ENCODE measurements at regions not wholly inside any gene's neighbourhood (a gene's known extent, or its start where the extent isn't known, plus 50 kb on each side); places are given as distances from the start of the nearest gene placed in this dataset.

- Histone ChIP-seq H3K79me2 (ENCODE audit: insufficient read depth, low read length) (no peaks in the 10 kb centered on the region), H2AFZ (ENCODE audit: low read depth, low read length, poor library complexity, severe bottlenecking) (no peak overlapping the region), H3K4me3 (replicated peaks in 1 of 2; ENCODE audit: low read depth in 1 of 2, low read length in 2 of 2) (no peak overlapping the region), H3K9me3 (ENCODE audit: control insufficient read depth in 1 of 2, insufficient read depth in 1 of 2, low read depth in 1 of 2, low read length in 2 of 2) (peaks cover 7 to 10% of the 10 kb centered on the region in 2 experiments; a peak in 2 of 4 replicates), H3K9ac (ENCODE audit: low read length) (no peak overlapping the region), H3K4me1 (ENCODE audit: control insufficient read depth in 1 of 2, insufficient read depth in 2 of 2, low read length in 2 of 2) (no peaks in the 10 kb centered on the region), H4K20me1 (ENCODE audit: insufficient read depth) (no peaks in the 10 kb centered on the region), H3K36me3 (ENCODE audit: control insufficient read depth in 1 of 2, insufficient read depth in 2 of 2, low read length in 2 of 2) (no peaks in the 10 kb centered on the region), H3K27ac (ENCODE audit: low read depth, low read length) (no peak overlapping the region), H3K4me2 (ENCODE audit: low read length) (no peak overlapping the region), H3K9me2 (ENCODE audit: insufficient read depth) (no peaks in the 10 kb centered on the region), H3K27me3 (ENCODE audit: insufficient read depth, low read length) (no peaks in the 10 kb centered on the region)
- ChIA-PET RAD21 (ENCODE audit: low non-redundant PET in 1 of 2, low total read pairs in 2 of 2, uncharacterized antibody in 2 of 2, unreplicated experiment in 2 of 2) (no interaction called here), POLR2A (no interaction called here), CTCF (no interaction called here)
- no TSS peak for BruUV-seq (replicated peaks)
- intact Hi-C loops (cut with micrococcal nuclease) = no loop called here
- no peak for DNase-seq (ENCODE audit: low read depth, low spot score)
- ATAC-seq = no peak
- TF ChIP-seq TCF7L2 (IDR thresholded peaks at IDR 0.05; ENCODE audit: borderline replicate concordance, extremely low read depth, insufficient read depth, insufficient read length) = no peak
- no peak for TF ChIP-seq CBX3 (IDR thresholded peaks at IDR 0.05; ENCODE audit: low read depth)
- no peak for TF ChIP-seq SP1 (IDR thresholded peaks at IDR 0.05; ENCODE audit: low read depth)
- TF ChIP-seq ZFX (IDR thresholded peaks at IDR 0.05) = no peak
- no peak for TF ChIP-seq ELF1 (IDR thresholded peaks at IDR 0.05; ENCODE audit: borderline replicate concordance, low read depth)
- no peak for TF ChIP-seq MAX (IDR thresholded peaks at IDR 0.05)
- no peak for TF ChIP-seq EZH2 (IDR thresholded peaks at IDR 0.05)
- no peak for TF ChIP-seq EGR1 (IDR thresholded peaks at IDR 0.05; ENCODE audit: low read depth)
- TF ChIP-seq SIN3A (IDR thresholded peaks at IDR 0.05; ENCODE audit: low read depth) = no peak
- no peak for TF ChIP-seq POLR2AphosphoS5 (IDR thresholded peaks at IDR 0.05; ENCODE audit: low read depth, low read length)
- TF ChIP-seq EZH2phosphoT487 (IDR thresholded peaks at IDR 0.05; ENCODE audit: borderline replicate concordance) = no peak
- no peak for TF ChIP-seq ZNF274 (IDR thresholded peaks at IDR 0.05; ENCODE audit: low read depth, low read length)
- no peak for TF ChIP-seq RAD21 (IDR thresholded peaks at IDR 0.05; ENCODE audit: low read depth)
- TF ChIP-seq SRF (IDR thresholded peaks at IDR 0.05; ENCODE audit: low read depth) = no peak
- no peak for TF ChIP-seq CEBPB (IDR thresholded peaks at IDR 0.05; ENCODE audit: low read depth)
- no peak for TF ChIP-seq FOSL1 (IDR thresholded peaks at IDR 0.05; ENCODE audit: low read depth)
- TF ChIP-seq JUND (IDR thresholded peaks at IDR 0.05) = no peak
Observed at GRCh38 chr10:18988338-18988737, 60.3 kb upstream of the MALRD1 start.
